GM13976 (cell line): ENCODE measurements at regions not wholly inside any gene's neighbourhood (a gene's known extent, or its start where the extent isn't known, plus 50 kb on each side); places are given as distances from the start of the nearest gene placed in this dataset.

ENCODE experiments used
- DNase-seq: peaks from one replicate; pipeline ENCODE4 v3.0.0; 2012; ENCODE audit warnings: low spot score
- in situ Hi-C: fragments of 300-500 bp; cut with MboI; formaldehyde crosslinking; loops from one replicate; pipeline ENCODE4 v1.12.0; 2022; ENCODE audit warnings: low sequenced_read_pairs, mixed read lengths, inconsistent platforms; ENCODE audit not compliant: unreplicated experiment
- TF ChIP-seq, protein P1 (sequence below): IDR thresholded peaks from 2 replicates; pipeline ENCODE4 v1.5.1; 2012; ENCODE audit warnings: borderline replicate concordance, mild to moderate bottlenecking; ENCODE audit not compliant: insufficient read depth; ENCODE audit errors: extremely low read depth, missing control alignments, control extremely low read depth

DNA sequence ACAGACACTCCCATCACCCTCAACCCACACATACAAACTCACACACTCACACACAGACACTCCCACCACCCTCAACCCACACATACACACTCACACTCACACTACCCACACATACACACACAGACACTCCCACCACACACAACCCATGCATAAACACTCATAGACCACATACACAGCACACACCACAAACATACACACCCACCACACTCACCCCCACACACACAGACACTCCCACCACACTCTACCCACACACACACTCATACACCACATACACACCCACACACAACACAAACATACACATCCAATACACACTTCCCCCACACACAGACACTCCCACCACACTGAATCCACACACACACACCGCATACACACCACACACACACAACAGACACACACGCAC is 521.2 kb downstream of the TCERG1L start:
- in situ Hi-C loops = no loop called here
- TF ChIP-seq, protein P1, sequence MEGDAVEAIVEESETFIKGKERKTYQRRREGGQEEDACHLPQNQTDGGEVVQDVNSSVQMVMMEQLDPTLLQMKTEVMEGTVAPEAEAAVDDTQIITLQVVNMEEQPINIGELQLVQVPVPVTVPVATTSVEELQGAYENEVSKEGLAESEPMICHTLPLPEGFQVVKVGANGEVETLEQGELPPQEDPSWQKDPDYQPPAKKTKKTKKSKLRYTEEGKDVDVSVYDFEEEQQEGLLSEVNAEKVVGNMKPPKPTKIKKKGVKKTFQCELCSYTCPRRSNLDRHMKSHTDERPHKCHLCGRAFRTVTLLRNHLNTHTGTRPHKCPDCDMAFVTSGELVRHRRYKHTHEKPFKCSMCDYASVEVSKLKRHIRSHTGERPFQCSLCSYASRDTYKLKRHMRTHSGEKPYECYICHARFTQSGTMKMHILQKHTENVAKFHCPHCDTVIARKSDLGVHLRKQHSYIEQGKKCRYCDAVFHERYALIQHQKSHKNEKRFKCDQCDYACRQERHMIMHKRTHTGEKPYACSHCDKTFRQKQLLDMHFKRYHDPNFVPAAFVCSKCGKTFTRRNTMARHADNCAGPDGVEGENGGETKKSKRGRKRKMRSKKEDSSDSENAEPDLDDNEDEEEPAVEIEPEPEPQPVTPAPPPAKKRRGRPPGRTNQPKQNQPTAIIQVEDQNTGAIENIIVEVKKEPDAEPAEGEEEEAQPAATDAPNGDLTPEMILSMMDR = no peak
- no peak for DNase-seq

GRCh38 chr10:130792096-130792845 is 519.2 kb downstream of the TCERG1L start:
- no peak for DNase-seq
- in situ Hi-C loops = no loop called here
- TF ChIP-seq, protein P1 = no peak

GRCh38 chr10:130795819-130796218 is 515.7 kb downstream of the TCERG1L start:
- DNase-seq = no peak
- TF ChIP-seq, protein P1 = no peak
- in situ Hi-C loops = no loop called here

DNA sequence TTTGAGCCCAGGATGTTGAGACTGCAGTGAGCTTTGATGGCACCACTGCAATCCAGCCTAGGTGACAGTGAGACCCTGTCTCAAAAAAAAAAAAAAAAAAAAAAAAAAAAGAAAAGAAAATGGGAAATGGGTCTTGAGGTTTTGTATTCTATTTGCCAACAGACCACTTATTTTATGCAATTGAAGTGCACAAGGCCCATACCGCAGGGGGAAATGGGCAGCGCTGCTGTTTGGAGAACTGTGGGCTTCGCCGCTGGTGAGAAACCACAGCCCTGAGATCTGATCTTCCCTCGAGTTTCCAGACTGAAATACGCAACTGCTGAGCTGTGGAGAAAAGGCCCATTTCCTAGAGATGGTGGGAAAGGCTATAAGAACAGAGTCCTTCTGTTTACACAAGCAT is 512.0 kb downstream of the TCERG1L start:
- in situ Hi-C loops = no loop called here
- TF ChIP-seq, protein P1 = no peak
- no peak for DNase-seq

DNA sequence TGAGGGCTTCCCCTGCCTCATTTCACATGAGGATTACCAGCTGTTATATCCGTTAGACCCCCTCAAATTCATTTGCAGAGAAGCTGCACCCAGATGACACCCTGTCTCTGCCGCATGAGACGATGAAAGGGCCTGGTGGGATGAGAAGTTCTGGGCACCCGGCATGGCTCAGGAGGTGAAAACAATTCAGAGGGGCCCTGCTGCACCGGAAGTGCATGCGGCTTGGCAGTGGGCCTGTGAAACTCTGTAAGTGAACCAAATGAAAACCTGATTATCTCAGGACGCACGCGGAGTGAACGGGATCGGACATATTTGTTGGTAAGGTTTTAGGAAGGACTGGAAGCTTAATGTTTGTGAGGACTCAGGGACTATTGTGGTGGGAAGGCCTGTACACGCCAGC is 511.2 kb downstream of the TCERG1L start:
- TF ChIP-seq, protein P1 = no peak
- in situ Hi-C loops = no loop called here
- no peak for DNase-seq

GRCh38 chr10:130801276-130801675 is 510.2 kb downstream of the TCERG1L start:
- in situ Hi-C loops = no loop called here
- DNase-seq = no peak
- TF ChIP-seq, protein P1 = no peak

GRCh38 chr10:130801784-130802183 is 509.7 kb downstream of the TCERG1L start:
- TF ChIP-seq, protein P1 = no peak
- in situ Hi-C loops = no loop called here
- no peak for DNase-seq
